ENCODE measurements at regions not wholly inside any gene's neighbourhood (a gene's known extent, or its start where the extent isn't known, plus 50 kb on each side); places are given as distances from the start of the nearest gene placed in this dataset.

DNA sequence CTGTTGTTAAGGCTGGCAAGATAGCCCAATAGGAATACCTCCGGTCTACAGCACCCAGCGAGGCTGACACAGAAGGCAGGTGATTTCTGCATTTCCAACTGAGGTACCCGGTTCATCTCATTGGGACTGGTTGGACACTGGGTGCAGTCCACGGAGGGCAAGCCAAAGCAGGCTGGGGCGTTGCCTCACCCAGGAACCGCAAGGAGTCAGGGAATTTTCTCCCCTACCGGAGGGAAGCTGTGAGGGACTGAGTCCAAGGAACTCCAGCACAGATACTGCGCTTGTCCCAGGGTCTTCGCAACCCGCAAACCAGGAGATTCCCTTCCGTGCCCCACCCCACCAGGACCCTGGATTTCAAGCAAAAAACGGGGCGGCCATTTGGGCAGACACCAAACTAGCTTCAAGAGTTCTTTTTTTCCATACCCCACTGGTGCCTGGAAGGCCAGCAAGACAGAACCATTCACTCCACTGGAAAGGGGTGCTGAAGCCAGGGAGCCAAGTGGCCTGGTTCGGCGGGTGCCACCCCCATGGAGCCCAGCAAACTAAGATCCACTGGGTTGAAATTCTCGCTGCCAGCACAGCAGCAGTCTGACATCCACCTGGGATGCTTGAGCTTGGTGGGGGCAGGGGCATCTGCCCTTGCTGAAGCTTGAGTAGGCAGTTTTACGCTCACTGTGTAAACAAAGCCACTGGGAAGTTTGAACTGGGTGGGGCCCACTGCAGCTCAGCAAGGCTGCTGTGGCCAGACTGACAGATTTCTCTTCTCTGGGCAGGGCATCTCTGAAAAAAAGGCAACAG is 647.2 kb downstream of the BNC2 start:
- Histone ChIP-seq H3K79me2 (ENCODE audit: insufficient read depth, low read length) (no peaks in the 10 kb centered on the region), H3K4ac (ENCODE audit: low read depth, low read length) (no peak overlapping the region), H2BK15ac (ENCODE audit: low read depth, low read length) (no peak overlapping the region), H3K4me2 (ENCODE audit: insufficient read depth, insufficient read length, low read length) (no peak overlapping the region), H4K20me1 (ENCODE audit: control insufficient read depth, insufficient read depth, insufficient read length) (no peaks in the 10 kb centered on the region), H3K27ac (ENCODE audit: insufficient read length, low read depth, low read length) (no peak overlapping the region), H3K23me2 (ENCODE audit: insufficient read length, low read depth, low read length, poor library complexity, severe bottlenecking) (no peaks in the 10 kb centered on the region), H3K79me1 (ENCODE audit: insufficient read depth, low read depth, low read length, poor library complexity, severe bottlenecking) (no peaks in the 10 kb centered on the region), H2BK5ac (ENCODE audit: insufficient read length, low read length) (no peak overlapping the region), H3K18ac (ENCODE audit: insufficient read length, low read depth, low read length) (no peak overlapping the region), H2BK120ac (ENCODE audit: low read depth, low read length, poor library complexity, severe bottlenecking) (no peak overlapping the region), H3K23ac (ENCODE audit: insufficient read length, low read depth, low read length) (no peak overlapping the region), H2AK5ac (ENCODE audit: insufficient read length, low read length) (no peak overlapping the region), H4K5ac (ENCODE audit: insufficient read length, low read depth, low read length) (no peak overlapping the region), H3K56ac (ENCODE audit: insufficient read length, low read depth, low read length) (no peak overlapping the region), H3K14ac (ENCODE audit: insufficient read depth, low read length) (0 out of 2 replicates have a peak overlapping the region, but pooled peaks have one; percentile 31), H3T11ph (ENCODE audit: low read length) (no peak overlapping the region), H3K27me3 (ENCODE audit: insufficient read depth, low read length) (no peaks in the 10 kb centered on the region), H4K91ac (ENCODE audit: insufficient read length, low read depth, low read length) (no peak overlapping the region), H2BK12ac (ENCODE audit: insufficient read length, low read depth, low read length) (no peak overlapping the region), H3K4me1 (ENCODE audit: insufficient read depth, low read length) (peaks cover 2% of the 10 kb centered on the region; the same call in 1 of the 2 replicates), H3K9me3 (ENCODE audit: control insufficient read depth, low read depth, low read length) (no peaks in the 10 kb centered on the region), H3K9ac (ENCODE audit: extremely low read depth, insufficient read length, low read length) (no peak overlapping the region), H4K8ac (replicated peaks; ENCODE audit: insufficient read length, low read depth, low read length) (no peak overlapping the region), H2AFZ (ENCODE audit: low read length) (no peak overlapping the region), H2BK20ac (ENCODE audit: low read depth, low read length, poor library complexity, severe bottlenecking) (no peak overlapping the region)
- Mint-ChIP-seq H3K27me3 (ENCODE audit: low read depth) (no peaks in the 10 kb centered on the region), H3K9me3 (no peaks in the 10 kb centered on the region), H3K27ac (no peak overlapping the region; a peak in 1 of 7 replicates), H3K36me3 (ENCODE audit: insufficient read depth in 1 of 3, low read depth in 3 of 3) (no peaks in the 10 kb centered on the region), H3K4me3 (no peak overlapping the region), H3K4me1 (peaks cover 29 to 35% of the 10 kb centered on the region in 2 experiments)
- no peak for TF ChIP-seq CTCF (conservative IDR thresholded peaks at IDR 0.05)
- WGBS (ENCODE audit: extremely low coverage, insufficient read length, low lambda C conversion rate): no CpG with 5 or more reads among the region's 17 CpGs
- no peak for DNase-seq
